Ammon's horn (tissue), 1 donor: ENCODE measurements at regions not wholly inside any gene's neighbourhood (a gene's known extent, or its start where the extent isn't known, plus 50 kb on each side); places are given as distances from the start of the nearest gene placed in this dataset.
A peak's percentile ranks its signal among the peaks of the same experiment; 100 is the strongest.

Experiments used
- DNase-seq: peaks from one replicate; pipeline ENCODE4 v3.0.0-alpha.2; 2016; ENCODE audit warnings: low spot score

DNA sequence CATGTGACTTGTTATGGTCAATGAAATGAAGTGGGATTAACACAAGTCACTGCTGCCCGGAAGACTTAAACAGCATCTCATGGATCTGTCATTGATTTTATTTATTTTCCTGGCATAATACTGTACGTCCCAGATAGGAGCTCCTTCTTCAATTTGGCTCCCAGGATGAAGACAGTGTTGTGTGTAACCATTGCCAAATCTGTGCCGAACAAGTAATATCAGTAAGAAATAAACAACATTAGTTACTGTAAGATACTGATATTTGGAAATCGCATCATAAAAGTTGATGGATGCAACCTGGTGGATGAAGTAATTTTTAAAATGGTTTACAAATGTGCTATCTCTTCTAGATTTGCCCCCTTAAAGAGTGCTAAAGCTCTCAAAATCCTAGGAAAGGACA lies 419.0 kb upstream of the MMADHC start:
- DNase-seq, result no peak

- no peak for DNase-seq
Measured at GRCh38 chr2:150003544-150003943, 416.0 kb upstream of the MMADHC start.

DNA sequence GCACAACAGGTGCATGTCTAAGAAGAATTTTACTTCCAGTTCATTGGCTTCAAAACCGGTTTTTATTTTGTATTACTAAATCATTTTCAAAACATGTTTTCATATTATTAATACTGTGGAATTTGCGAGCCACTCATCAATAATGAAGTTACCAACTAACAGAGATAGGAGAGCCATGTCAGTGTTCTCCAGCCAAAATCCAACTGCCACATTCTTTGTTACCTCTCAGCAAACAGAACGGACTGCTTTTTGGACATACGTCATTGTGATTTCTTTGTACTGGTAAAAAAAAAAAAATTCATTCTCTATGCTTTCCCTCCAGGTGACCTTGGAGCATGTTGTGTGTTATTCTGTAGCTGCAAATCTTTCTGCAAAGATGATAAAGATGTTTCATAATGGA lies 414.2 kb upstream of the MMADHC start:
- DNase-seq, result no peak

DNA sequence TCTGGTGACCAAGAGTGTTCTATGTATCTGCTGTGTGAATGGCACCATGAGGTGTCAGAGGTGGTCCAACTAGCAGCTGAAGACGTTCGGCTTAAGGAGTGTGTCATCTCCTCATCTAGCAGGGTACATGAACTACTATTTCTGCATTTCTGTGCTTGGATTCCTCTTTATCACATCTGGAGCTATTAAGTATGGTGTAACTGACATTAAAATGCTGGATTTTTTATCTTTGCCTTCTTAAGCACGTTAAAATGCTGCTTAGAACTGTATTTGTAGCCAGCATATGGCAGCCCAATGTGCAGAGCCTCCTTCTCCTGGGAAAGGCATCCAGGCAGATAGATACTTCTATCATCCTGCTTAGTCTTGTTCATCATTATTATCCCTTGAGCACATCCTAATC lies 409.3 kb upstream of the MMADHC start:
- DNase-seq, result no peak

DNA sequence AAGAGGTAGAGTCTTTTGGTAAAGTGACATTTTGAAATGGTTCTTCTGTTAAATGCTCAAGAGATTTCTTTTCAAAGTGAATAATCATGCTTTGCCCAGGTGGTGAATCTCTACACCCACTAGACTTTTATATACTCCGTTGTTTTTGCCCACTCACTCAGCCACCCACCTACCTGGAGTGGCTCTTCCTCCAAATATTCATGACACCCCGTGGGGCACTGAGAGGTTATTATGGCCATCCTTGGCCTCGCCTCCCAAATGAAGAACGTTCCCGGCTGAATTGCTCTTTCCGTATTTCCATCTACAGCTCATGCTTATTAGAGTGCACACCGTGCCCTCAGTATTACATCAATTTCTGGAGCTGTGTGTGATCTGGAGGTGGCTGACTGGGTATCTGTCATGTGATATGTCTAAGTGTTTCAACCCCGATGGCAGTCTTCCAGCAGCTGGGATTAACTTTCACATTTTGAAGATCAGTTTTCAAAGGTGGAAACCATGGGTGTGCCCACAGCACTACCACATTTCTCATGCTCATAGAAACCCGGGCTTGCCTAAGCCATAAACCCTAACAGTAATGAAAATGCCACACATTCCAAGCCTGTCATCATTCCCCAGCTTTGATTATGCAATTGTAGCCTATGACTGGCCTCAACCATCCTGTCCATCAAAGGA lies 406.6 kb upstream of the MMADHC start:
- no peak for DNase-seq

- DNase-seq, result no peak
Measured at GRCh38 chr2:149993316-149993715, 405.7 kb upstream of the MMADHC start.

DNA sequence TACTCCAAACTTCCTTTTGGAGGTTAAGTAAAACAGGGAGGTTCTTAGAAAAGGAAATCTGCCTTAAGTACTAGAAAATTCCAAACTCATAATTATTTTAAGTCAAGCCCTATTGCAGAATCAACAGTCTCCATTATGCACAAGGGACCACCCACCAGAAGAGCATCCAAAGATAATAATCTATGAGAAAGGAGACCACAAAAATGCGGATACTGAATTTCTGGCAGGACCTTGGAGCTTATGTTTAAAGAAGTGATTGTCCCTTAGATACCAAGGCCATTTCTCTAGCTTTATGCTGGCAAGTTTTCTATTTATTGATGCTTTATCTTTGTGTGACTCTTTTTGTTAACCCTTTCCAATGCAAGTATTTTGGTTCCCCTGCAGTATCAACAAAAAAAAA lies 404.0 kb upstream of the MMADHC start:
- no peak for DNase-seq

DNA sequence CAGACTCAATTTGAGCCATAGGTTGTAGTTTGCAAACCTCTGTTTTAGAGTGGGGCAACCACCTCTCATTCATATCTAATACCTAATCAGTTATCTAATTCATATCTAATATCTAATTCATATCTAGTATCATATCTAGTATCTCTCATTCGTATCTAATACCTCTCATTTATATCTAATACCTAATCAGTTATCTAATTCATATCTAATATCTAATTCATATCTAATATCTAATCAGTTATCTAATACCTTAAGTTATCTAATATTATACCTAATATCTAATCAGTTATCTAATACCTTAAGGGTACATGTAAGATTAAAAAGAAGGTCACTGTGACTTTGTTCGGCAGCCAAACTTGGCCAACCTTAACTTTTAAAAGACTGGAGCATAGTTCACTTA lies 403.4 kb upstream of the MMADHC start:
- DNase-seq, result no peak

GRCh38 chr2:149989447-149990063 lies 402.0 kb upstream of the MMADHC start:
- DNase-seq, result no peak

DNA sequence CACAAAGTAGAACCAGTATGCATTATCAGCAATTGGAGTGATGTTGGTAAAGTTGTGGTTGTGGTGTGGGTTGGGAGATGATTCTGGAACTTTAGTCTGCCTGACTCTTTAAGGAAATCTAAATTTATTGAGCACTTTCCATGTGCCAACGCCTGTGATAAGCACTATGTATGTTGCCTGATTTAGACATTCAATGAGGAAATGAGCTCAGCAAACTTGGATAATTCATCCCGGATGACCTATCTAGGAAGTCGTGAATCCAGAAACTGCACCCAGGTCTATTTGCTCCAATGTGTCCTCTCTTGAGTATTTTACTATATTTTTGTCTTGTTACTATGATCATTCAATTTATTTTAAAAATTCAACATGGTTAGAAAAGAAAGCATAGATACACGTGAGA lies 400.8 kb upstream of the MMADHC start:
- DNase-seq, result no peak

DNA sequence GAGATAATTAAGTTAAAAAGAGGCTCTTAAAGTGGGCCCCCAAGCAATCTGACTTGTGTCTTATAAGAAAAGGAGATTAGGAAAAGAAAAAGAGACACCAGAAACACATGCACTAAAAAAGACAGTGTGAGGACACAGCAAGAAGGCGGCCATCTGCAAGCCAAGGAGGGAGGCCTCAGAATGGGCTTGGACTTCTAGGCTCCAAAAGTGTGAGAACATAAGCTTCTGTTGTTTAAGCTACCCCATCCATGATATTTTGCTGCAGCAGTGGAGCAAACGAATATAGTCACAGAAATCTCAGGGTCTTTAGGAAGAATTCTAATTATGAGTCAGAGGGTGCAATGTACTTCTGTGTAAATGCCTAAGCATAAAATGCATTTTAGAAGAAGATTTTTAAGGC lies 399.3 kb upstream of the MMADHC start:
- DNase-seq, result no peak

- no peak for DNase-seq
Measured at GRCh38 chr2:149984311-149984710, 396.7 kb upstream of the MMADHC start.

- peak; percentile 16 for DNase-seq
Measured at GRCh38 chr2:149972066-149972465, 384.5 kb upstream of the MMADHC start.

GRCh38 chr2:149954981-149955600 lies 367.5 kb upstream of the MMADHC start:
- DNase-seq, result no peak

GRCh38 chr2:149953627-149954026 lies 366.1 kb upstream of the MMADHC start:
- DNase-seq, result no peak

DNA sequence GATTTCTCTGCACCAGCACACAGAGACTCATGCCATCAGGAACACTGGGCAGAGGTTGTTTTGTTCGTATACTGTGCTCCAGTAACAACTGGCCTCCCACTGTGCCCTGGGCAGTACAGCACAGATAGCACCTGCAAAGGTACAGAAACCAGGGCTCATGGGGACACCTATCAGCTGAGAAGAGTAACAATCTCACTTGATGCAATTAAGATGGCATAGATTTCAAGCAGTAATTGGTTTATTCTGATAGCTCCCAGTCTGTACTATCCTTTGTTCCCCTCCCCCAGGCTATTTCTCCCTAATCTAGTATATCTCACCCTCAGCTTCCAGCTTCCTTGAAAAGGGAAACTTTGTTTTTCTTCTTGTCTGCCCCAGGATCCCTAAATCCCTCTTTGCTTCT lies 343.9 kb upstream of the MMADHC start:
- no peak for DNase-seq

GRCh38 chr2:149928011-149928410 lies 340.4 kb upstream of the MMADHC start:
- DNase-seq, result no peak

GRCh38 chr2:149926149-149926548 lies 338.6 kb upstream of the MMADHC start:
- no peak for DNase-seq

DNA sequence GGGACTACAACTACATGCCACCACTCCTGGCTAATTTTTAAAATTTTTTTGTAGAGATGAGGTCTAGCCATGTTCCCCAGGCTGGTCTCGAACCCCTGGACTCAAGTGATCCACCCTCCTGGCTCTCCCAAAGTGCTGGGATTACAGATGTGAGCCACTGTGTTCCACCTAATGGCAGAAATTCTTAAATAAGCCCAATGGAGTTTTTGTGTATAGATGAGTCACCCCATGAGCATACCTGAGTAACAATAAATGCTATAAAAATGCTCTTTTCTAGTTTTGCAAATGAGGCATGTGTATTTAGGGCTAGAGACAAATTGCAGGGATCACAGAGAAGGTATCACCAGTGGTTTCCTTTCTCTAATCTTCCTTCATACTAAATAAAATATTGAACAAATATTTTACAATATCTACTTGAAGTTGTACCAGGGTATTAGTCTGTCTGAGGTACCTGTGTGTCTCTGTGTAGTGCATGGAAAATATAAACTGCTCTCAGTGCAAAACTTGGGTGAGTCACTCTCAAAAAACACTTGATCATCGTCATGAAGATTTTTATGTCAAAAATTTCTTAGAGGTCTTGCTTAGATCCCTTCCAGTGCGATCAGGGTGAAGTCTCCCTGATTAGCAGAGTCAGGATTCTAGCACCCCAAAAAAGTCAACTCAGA lies 337.1 kb upstream of the MMADHC start:
- DNase-seq, result no peak

- DNase-seq, result no peak
Measured at GRCh38 chr2:149924028-149924427, 336.5 kb upstream of the MMADHC start.

DNA sequence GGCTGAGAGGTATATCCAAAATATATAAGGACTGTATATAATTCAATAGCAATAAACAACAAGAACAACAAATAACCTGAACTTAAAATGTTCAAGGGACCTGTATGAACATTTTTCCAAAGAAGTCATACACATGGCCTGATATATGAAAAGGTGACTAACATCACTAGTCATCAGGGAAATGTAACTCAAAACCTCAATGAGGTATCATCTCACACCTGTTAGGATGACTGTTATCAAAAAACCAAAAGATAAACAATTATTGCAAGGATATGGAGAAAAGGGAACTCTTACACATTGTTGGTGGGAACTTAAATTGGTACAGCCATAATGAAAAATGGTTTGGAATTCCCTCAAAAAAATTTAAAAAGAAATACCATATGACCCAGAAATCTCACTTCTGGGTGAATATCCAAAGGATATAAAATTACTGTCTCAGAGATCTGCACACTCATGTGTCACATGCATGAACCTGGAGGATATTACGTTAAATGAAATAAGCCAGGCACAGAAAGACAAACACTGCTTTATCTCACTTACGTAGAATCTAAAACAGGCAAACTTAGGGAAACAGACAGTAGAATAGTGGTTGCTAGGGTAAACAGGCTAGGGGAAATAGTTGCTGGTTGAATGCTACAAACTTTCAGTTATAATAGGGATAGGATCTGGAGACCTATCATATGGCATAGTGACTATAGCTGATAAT lies 334.5 kb upstream of the MMADHC start:
- no peak for DNase-seq

- DNase-seq, result no peak
Measured at GRCh38 chr2:149920389-149920788, 332.8 kb upstream of the MMADHC start.

GRCh38 chr2:149915151-149915550 lies 327.6 kb upstream of the MMADHC start:
- DNase-seq, result no peak
